ENCODE measurements at regions not wholly inside any gene's neighbourhood (a gene's known extent, or its start where the extent isn't known, plus 50 kb on each side); places are given as distances from the start of the nearest gene placed in this dataset.
"Not testable (repeated sequence)": the region's sequence is repeated elsewhere in the genome, so short reads cannot be mapped to it uniquely, and the experiment has no call there.

GRCh38 chr2:212777020-212777491 is 238.5 kb upstream of the ERBB4 start:
- DNase-seq (ENCODE audit: low read depth): no peak

GRCh38 chr2:212773808-212774339 is 235.3 kb upstream of the ERBB4 start:
- no peak for DNase-seq (ENCODE audit: low read depth)

- DNase-seq (ENCODE audit: low read depth): no peak
Measured at GRCh38 chr2:212770240-212770639, 231.6 kb upstream of the ERBB4 start.

- no peak for DNase-seq (ENCODE audit: low read depth)
Measured at GRCh38 chr2:212766921-212767320, 228.3 kb upstream of the ERBB4 start.

DNA sequence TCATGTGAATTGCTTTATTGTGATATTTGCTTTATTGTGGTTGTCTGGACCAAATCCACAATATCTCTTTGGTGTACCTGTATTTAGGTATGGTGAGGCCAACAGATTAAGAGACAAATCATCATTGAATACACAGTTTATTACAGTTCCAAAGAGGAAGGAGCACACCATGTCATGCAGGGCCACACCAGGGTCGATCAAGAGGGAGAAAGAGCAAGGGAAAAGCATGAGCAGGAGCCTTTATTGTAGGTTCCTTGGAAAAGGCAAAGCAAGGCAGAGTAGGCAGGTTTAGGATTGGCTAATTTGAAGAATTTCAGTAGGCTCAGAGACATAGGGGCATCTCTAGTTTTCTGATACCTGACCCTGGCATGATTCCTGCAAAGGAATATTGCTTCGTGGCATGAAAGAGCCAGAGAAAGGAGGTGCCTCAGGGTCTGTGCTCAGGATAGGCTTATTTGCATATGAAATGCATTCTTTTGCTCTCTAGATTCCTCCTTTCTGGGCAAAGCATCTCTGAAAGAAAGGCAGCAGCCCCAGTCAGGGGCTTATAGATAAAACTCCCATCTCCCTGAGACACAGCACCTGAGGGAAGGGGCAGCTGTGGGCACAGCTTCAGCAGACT is 214.2 kb upstream of the ERBB4 start:
- DNase-seq (ENCODE audit: low read depth): no peak

DNA sequence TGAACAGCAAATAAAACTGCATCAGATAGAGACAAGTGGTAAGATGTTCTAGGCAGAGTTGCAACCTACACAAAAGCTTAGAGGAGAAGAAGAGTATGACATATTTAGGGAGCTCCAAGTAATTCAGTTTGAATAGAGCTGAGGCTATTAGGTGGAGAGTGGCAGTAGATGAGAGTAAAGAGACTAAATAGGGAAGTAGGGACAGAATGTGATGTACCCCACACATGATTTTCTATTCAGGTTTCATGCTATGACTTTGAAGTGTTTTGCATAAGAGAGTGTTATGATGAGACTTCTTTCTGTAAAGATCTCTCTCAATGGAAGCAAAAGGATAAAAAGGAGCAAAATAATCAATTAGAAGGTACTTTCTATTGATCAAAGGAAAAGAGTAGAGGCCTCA is 206.8 kb upstream of the ERBB4 start:
- no peak for DNase-seq (ENCODE audit: low read depth)

GRCh38 chr2:212737392-212738172 is 199.0 kb upstream of the ERBB4 start:
- DNase-seq (ENCODE audit: low read depth): no peak

- DNase-seq (ENCODE audit: low read depth): no peak
Measured at GRCh38 chr2:212736385-212736726, 197.8 kb upstream of the ERBB4 start.

DNA sequence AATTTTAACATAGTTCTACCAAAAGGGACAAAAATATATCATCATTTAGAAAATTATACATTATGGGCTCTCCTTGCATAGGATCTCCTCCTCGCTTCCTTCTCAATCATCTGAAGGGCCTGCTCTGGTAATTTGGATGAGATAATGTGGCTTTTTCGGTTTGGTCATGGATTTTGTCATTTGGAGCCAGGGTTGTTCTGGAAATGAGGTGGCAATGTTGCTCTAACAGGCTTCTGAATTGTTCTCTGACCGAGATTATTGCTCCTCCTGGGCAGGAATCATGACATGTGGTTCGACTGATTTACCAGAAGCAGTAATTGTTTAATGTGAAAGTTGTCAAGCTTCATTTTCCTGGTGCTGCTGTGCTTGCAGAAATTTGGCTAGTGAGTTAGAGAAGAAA is 194.7 kb upstream of the ERBB4 start:
- no peak for DNase-seq (ENCODE audit: low read depth)

DNA sequence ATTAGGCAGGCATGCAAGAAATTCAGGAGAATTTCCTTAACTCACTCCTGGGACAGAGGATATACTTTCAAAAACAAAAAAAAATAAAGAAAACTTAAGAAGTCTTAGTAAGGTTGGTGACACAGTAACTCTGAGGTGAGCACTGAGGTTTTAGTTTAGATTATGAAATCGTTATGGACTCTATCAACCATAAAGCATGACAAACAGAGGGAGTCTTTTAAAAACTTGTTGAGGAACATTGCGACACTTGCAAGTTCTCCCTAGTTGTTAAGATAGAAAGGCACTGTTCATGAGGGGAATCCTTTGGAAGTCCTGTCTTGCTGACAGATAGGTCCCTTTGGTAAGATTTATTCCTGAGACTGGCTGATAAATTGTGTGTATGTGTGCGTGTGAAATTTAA is 194.3 kb upstream of the ERBB4 start:
- DNase-seq (ENCODE audit: low read depth): no peak

- no peak for DNase-seq (ENCODE audit: low read depth)
Measured at GRCh38 chr2:212730994-212731393, 192.4 kb upstream of the ERBB4 start.

DNA sequence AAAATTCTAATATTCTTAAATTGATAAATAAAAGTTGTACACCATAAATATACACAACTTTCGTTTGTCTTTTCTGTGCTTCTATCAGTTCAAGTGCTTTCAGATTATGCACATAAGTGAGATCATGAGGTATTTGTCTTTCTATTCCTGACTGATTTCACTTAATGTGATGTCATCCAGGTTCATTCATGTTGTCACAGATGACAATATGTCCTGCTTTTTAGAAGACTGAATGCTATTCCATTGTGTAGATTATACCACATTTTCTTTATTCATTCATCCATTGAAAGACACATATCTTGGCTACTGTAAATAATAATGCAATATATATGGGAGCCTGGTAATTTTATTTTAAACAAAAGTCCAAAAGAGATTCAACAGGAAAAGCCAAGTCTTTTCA is 190.1 kb upstream of the ERBB4 start:
- no peak for DNase-seq (ENCODE audit: low read depth)

DNA sequence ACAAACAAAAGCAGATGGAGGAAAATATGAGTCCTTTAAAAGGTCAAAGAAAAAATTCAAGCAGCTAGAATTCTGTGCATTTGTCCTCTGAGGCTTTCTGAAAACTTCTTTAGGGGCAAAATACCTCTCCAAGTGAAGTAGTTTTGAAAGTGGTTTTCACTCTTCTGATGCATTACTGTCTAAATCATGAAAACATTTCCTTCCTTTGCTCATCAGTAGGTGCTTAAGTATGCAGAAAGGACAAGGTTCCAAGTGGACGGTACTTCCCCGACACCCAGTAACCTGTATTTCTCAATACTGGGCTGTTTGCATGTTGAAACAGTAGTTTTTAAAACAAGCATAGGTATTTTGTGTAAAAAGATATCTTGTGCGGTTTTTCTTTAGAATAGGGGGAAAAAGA is 189.1 kb upstream of the ERBB4 start:
- DNase-seq (ENCODE audit: low read depth): no peak

DNA sequence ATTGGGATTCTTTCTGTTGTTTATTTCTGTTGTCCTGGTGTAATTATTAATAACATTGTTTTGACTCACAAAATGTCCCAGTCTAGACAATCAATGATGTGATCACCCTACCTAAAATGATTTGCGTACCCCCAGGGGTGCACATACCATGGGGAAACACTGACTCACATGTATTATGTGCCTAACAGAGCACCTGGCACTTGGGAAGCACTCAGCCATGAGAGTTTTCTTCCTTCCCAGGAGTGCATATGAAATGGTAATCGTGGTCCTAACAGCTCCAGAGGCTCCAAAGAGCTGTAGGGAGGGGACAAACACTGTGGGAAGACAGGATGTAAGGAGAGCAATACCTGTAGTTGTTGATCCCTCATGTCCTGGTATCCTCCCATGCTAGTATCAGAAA is 187.8 kb upstream of the ERBB4 start:
- no peak for DNase-seq (ENCODE audit: low read depth)

GRCh38 chr2:212725180-212725579 is 186.6 kb upstream of the ERBB4 start:
- DNase-seq (ENCODE audit: low read depth): no peak

- no peak for DNase-seq (ENCODE audit: low read depth)
Measured at GRCh38 chr2:212723226-212723625, 184.6 kb upstream of the ERBB4 start.

DNA sequence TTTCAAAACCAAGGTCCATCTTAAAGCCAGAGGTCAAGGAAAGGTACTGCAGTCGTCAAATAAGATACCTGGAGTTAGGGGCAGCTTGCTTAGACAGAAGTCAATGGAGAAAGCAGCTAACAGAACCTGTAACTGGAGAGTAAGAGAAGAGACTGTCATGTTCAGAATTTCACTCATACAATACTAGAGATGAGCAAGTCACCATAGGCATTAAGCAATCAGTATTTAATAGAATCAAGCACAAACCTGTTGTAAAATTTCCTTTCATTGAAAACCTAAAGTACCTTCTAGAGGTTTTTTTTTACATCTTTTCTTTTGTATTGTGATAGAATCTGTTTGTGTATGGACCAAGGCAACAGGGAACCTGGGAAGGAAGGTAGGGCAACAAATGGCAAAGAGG is 183.4 kb upstream of the ERBB4 start:
- DNase-seq (ENCODE audit: low read depth): no peak

DNA sequence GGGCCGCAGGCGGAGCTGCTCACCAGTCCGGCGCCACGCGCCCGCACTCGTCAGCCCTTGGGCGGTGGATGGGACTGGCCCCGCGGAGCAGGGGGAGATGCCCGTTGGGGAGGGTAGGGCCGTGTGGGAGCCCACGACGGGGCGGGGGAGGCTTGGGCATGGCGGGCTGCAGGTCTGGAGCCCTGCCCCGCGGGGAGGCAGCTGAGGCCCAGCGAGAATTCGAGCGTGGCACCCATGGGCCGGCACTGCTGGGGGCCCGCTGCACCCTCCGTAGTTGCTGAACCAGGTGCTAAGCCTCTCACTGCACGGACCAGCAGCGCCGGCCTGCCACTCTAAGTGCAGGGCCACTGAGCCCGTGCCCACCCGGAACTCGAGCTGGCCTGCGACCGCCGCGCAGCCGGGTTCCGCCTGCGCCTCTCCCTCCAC is 182.4 kb upstream of the ERBB4 start:
- no peak for DNase-seq (ENCODE audit: low read depth)

DNA sequence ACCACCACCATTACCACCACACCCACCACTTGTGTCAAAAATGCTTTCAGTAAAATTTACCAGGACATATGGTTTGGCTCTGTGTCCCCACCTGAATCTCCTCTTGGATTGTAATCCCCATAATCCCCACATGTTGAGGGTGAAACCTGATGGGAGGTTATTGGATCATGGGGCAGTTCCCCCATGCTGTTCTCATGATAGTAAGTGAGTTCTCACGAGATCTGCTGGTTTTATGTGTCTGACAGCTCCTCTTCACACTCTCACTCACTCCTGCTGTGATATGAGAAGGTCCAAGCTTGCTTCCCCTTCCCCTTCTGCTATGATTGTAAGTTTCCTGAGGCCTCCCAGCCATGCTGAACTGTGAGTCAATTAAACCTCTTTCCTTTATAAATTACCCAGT is 176.8 kb upstream of the ERBB4 start:
- not testable (repeated sequence) for DNase-seq (ENCODE audit: low read depth)

- no peak for DNase-seq (ENCODE audit: low read depth)
Measured at GRCh38 chr2:212713681-212714080, 175.1 kb upstream of the ERBB4 start.

DNA sequence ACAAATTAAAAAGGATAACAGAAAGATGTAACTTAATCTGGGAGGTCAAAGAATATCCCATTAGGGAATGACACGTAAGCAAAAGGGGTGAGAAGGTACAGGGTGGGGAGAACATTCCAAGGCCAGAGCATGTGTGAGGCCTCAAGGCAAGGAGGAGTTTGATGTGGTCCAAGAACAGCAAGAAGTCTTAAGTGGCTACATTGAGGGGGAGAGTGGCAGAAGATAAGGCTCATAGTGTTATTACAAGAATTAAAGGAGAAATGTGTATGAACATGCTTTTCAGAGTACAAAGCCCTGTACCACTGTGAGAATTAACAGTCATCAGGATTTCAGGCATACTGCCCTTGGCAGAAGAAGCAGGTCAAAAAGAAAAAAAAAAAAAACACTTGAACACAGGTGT is 174.4 kb upstream of the ERBB4 start:
- DNase-seq (ENCODE audit: low read depth): no peak

GRCh38 chr2:212712466-212712865 is 173.9 kb upstream of the ERBB4 start:
- DNase-seq (ENCODE audit: low read depth): no peak

GRCh38 chr2:212711856-212712255 is 173.3 kb upstream of the ERBB4 start:
- DNase-seq (ENCODE audit: low read depth): no peak

DNA sequence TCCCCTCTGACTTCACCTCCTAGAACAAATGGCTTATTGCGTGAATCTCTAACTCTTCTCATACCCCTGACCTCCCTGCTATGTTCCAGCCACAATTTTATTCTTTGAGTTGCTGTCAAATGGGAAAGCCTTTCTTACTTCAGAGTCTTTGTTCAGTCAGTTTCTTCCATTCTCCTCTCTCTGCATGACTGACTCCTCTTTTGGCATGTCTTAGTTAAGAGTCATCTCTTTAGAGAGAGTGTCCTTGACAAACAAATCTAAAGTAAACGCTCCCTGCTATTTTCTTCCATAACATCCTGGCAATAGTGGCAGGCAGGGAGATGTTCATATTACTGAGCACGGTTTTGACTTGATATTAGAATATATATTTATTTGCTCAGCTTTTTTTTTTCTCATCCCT is 170.7 kb upstream of the ERBB4 start:
- no peak for DNase-seq (ENCODE audit: low read depth)
